GM18498 (cell line): ENCODE measurements at regions not wholly inside any gene's neighbourhood (a gene's known extent, or its start where the extent isn't known, plus 50 kb on each side); places are given as distances from the start of the nearest gene placed in this dataset.
"Not testable (repeated sequence)": the region's sequence is repeated elsewhere in the genome, so short reads cannot be mapped to it uniquely, and the experiment has no call there.

Experiments
- ATAC-seq: cut with Tn5 transposase; IDR thresholded peaks from one replicate; pipeline ENCODE4 v1.9.1; 2021; ENCODE audit warnings: mild to moderate bottlenecking, moderate library complexity; ENCODE audit not compliant: unreplicated experiment

GRCh38 chr2:150371044-150371818 is 116.2 kb downstream of the RND3 start:
- ATAC-seq: no peak

DNA sequence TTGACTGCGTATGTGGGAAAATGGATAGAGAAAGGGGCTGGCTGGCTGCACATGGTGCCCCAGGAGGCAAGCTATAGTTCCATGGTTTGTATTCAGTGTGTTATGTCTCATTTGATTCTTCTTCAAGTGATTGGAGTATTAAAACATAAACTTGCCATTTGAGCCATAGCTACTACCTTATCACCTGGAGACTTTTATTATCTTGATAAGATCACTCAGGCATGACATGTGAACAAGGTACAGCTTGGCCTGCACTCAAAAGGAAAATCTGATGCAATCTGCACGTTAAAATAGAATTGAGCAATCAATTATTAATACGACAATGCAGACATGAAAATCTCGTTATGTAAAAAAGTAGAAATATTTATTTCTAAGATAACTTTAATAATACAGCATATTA is 116.9 kb downstream of the RND3 start:
- ATAC-seq: no peak

- ATAC-seq: no peak
Measured at GRCh38 chr2:150369862-150370261, 117.6 kb downstream of the RND3 start.

DNA sequence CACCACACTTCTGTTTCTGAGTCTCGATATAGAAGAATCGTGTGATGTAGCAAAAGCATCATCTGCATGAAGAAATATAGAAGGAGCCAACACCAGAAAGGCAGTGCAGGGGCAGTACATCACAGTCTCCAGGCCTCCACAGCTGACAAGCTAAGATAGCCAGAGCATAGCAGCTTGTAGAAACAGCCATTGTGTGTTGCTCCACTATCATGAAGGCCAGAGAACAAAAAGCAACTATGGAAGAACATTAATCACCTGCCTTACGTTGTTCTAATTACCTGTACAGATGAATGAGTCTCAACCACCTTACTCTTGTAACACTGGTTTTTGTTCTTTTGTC is 129.0 kb downstream of the RND3 start:
- no peak for ATAC-seq

DNA sequence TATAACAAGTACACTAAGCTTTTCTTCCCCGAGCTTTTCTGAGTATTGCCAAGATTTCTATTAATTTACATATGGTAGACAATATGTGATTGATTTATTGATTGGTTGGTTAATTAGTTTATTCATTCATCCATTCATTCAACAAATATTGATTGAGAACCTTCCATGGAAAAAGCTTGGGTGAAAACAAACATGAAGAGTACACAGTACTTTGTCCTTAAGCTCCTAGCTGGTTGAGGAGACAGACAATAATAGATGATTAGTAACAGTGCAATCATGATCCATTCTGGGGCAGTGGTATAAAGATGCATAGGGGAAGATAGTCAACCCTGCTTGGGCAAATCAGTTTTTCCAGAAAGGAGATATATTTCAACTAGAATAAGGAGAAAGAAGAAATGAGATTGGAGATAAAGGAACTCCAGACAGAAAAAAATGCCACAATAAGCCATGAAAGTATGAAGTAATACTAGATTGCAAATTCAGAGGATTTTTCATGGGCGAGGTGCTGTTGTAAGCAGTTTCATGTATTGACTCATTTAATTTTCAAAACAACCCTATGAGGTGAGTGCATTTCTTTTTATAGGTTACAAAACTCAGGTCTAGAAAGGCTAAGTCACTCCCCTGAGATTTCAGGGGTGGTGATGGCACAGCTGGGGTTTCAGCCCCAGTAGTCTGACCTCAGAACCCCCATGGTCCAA is 129.5 kb downstream of the RND3 start:
- ATAC-seq: peak; percentile 94

GRCh38 chr2:150355440-150355839 is 132.0 kb downstream of the RND3 start:
- no peak for ATAC-seq

GRCh38 chr2:150353376-150353775 is 134.1 kb downstream of the RND3 start:
- ATAC-seq: no peak

- ATAC-seq: no peak
Measured at GRCh38 chr2:150351922-150352321, 135.5 kb downstream of the RND3 start.

GRCh38 chr2:150350500-150350899 is 137.0 kb downstream of the RND3 start:
- no peak for ATAC-seq

GRCh38 chr2:150346806-150347205 is 140.7 kb downstream of the RND3 start:
- ATAC-seq: no peak

DNA sequence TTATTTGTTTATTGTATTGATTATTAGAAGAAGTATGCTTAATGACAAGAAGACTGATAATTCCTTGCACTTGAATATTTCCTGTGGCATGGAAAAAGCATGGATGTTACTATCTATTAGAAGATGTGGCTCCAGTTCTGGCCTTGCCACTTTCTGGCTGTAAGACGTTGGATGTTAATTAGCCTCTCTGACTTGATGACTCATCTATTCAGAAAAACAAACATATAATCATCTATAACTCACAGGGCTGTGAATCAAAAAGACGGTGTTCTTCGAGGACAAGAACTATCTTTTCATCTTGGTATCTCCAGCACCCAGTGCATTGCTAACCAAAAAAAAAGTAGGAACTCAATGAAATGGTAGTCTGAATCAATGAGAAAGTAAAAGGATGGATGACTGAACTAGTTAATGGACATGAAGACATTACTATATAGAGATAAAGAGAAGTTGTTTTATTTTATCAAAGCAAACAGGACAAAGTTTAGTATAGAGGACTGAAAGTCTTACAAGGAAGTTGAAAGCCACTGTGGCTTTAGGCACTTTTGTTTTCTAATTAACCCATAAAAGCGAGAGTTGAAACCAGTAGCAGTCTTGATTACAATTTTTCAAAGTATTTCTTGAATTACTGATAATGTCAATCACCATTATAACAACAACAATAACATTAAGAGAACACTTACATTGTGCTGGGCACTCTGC is 145.3 kb downstream of the RND3 start:
- no peak for ATAC-seq

- no peak for ATAC-seq
Measured at GRCh38 chr2:150339951-150340350, 147.5 kb downstream of the RND3 start.

DNA sequence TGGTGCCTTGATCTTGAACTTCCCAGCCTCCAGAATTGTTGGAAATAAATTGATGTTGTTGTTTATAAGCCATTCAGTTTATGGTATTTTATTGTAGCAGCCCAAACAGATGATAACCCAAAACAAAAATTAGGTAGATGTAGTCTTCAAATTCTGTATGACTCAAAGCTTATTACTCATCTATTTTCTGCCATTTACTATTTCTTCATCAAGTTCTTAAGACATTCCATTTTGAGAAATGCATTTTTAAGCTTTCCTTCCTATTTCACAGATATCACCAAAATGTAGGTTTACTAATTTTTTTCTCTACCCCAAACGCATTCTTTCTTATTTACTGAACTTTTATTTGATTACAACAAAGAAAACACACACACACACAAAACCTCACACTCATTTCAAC is 148.2 kb downstream of the RND3 start:
- ATAC-seq: no peak

DNA sequence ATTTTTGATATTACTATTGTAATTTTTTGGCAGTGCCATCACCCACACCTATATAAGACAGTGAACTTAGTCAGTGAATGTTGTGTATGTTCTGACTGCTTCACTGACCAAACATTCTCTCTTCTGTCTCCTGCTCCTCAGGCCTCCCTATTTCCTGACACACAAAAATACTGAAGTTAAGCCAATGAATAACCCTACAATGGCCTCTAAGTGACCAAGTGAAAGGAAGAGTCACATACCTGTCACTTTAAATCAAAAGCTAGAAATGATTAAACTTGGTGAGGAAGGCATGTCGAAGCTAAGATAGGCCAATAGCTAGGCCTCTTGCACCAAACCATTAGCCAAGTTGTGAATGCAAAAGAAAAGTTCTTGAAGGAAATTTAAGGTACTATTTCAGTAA is 151.9 kb downstream of the RND3 start:
- no peak for ATAC-seq

DNA sequence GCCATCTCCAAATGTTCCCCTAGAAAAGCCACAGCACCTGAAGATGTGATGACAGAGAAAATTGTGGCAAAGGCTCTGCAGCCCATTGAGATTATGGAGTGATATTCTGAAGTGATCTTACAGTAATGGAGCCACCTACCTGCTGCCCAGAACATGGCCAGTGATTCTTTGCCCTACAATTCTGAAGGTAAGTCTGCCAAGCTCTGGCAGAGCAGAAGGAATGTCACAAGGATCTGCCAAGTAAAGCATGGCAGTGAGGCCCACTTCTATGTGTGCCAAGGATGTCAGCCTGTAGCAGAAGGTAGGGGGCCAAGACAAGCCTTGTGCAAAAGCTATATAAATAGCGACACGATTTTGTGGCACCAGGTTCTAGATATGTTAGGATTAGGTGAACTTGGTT is 155.1 kb downstream of the RND3 start:
- no peak for ATAC-seq

DNA sequence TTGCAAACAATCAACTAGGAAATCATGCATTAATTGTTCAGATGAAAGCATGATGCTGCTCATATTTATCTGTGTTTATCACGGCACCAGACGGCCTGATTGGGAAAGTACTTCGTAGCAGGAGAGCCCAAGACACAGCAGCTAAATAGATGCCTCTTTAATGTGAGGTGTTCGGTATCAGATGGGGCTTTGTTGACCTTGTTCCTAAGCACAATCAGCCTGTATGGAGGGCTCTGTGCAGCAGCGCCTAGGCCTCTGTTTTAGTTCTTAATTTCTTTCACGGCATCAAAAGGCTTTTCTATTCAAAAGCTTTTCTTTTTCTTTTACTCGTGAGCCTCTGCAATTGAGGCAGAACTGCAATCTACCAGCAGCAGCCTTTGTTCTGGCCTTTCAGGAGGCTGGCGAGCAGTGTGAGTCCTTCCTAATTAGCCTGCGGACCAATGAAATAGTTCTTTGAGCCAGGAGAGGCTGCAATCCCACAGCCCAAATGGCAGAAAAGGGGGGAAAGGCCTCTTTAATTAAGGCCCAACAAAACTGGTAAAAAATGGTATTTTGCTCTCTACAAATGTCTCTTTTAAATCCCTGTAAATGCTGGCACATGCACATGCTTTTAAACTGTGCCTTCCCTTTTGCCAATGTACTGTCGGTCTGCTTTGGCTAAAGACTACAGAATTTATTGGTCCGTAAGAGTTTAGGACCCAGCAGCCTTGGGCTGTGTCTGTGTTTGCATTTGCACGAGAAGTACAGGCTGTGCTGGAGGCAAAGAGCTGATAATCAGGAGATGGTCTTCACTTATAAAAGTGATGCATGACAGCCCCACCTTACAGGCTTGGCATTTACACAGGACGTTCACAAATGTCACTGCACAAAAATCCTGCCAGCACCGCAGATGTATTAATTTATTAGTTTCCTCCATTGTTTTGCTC is 159.6 kb downstream of the RND3 start:
- ATAC-seq: no peak

DNA sequence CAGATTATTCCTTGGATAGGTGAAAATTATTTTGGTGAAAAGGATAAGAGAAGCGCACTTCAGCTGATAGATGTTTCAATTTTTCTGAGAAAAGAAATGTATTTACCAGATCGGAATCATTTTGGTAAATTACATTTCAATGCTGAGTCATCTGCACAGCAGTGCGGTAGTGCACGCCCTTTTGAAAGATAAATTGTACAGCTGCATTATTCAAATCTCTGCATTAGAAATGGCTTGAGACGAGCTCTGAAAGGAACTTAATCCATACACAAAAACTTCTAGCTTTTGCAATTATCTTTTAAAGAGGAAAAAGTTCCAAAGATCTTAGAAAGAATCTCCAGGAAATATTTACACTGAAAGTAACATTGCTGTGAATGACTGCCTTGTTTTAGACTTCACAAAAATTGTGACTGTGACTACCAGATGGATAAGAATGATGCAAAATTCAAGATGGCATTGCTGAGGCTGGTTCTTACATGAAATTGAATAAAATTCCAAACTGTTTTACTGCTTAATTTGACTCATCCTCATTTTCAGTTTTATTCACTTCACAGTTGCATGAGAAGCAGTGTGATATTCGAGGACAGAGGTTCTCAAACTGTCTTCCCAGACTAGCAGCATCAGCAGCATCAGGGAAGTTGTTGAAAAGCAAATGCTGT is 161.7 kb downstream of the RND3 start:
- no peak for ATAC-seq

- not testable (repeated sequence) for ATAC-seq
Measured at GRCh38 chr2:150323071-150323470, 164.4 kb downstream of the RND3 start.

DNA sequence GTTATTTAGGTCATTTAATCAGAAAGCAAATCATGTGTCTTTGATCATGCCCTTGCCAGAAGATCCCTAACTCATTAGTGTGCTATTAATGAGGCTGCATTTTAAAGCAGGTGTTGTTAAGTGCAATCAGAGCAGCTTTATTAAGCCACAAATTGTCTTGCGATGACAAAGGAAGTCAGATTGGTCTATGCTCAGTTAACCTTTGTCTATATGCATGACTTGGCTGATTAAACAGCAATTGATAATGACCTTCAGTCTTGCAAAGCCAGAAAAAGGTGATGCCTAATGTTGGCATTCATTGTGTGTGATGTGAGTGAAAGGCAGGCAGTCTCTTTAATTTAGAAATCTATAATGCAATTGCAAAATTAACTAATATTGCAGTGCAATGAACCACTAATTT is 166.9 kb downstream of the RND3 start:
- no peak for ATAC-seq
